GM23338 (cell line): ENCODE measurements at regions not wholly inside any gene's neighbourhood (a gene's known extent, or its start where the extent isn't known, plus 50 kb on each side); places are given as distances from the start of the nearest gene placed in this dataset.

Source experiments
- ATAC-seq: fragments of 200-7000 bp; cut with Tn5 transposase; 3 replicates; pipeline ENCODE4 v1.9.1; 2020
- DNase-seq: peaks from one replicate; pipeline ENCODE4 v3.0.0-alpha.2; 2015; ENCODE audit warnings: low spot score
- H2AFZ ChIP-seq: fragments of 200-600 bp; sonication (generic); 2 replicates; pipeline ENCODE4 v1.8.0; 2016; ENCODE audit warnings: antibody characterized with exemption, mild to moderate bottlenecking, moderate library complexity
- H3F3A ChIP-seq: fragments of 200-600 bp; sonication (generic); replicated peaks from 2 replicates; pipeline ENCODE4 v1.8.0; 2017; ENCODE audit warnings: antibody characterized with exemption, mixed run types, low read depth
- H3K27ac ChIP-seq: fragments of 200-600 bp; sonication (generic); 2 replicates; pipeline ENCODE4 v1.6.1; 2016; ENCODE audit warnings: low read depth
- H3K27me3 ChIP-seq: fragments of 200-600 bp; sonication (generic); 2 replicates; pipeline ENCODE4 v1.8.0; 2016; ENCODE audit warnings: mild to moderate bottlenecking, mixed run types, moderate library complexity; ENCODE audit not compliant: insufficient read depth
- H3K36me3 ChIP-seq: fragments of 200-600 bp; sonication (generic); 2 replicates; pipeline ENCODE4 v1.8.0; 2016; ENCODE audit warnings: mild to moderate bottlenecking; ENCODE audit not compliant: insufficient read depth
- H3K4me1 ChIP-seq: fragments of 200-600 bp; sonication (generic); 2 replicates; pipeline ENCODE4 v1.8.0; 2016; ENCODE audit warnings: mild to moderate bottlenecking, moderate library complexity; ENCODE audit not compliant: insufficient read depth
- H3K4me2 ChIP-seq: fragments of 200-600 bp; sonication (generic); 2 replicates; pipeline ENCODE4 v1.7.1; 2017; ENCODE audit warnings: mixed run types
- H3K4me3 ChIP-seq: fragments of 200-600 bp; sonication (generic); 2 replicates; pipeline ENCODE4 v1.6.1; 2016; ENCODE audit warnings: mixed run types
- H3K79me2 ChIP-seq: fragments of 200-600 bp; sonication (generic); replicated peaks from 2 replicates; pipeline ENCODE4 v1.8.0; 2017; ENCODE audit warnings: mild to moderate bottlenecking; ENCODE audit not compliant: insufficient read depth
- H3K9me2 ChIP-seq: fragments of 200-600 bp; sonication (generic); 2 replicates; pipeline ENCODE4 v1.8.0; 2017; ENCODE audit not compliant: insufficient read depth
- H4K20me1 ChIP-seq: fragments of 200-600 bp; sonication (generic); replicated peaks from 2 replicates; pipeline ENCODE4 v1.8.0; 2017; ENCODE audit warnings: mild to moderate bottlenecking; ENCODE audit not compliant: insufficient read depth
- H3K27ac Mint-ChIP-seq: 2 replicates; pipeline ENCODE4 v1.8.0; 2020; ENCODE audit warnings: inconsistent platforms, mild to moderate bottlenecking, moderate library complexity, mixed read lengths
- H3K27me3 Mint-ChIP-seq: 3 replicates; pipeline ENCODE4 v1.8.0; 2022; ENCODE audit warnings: low read depth, mild to moderate bottlenecking, moderate library complexity, mixed read lengths, inconsistent platforms; ENCODE audit not compliant: insufficient read depth, poor library complexity
- H3K36me3 Mint-ChIP-seq: 3 replicates; pipeline ENCODE4 v1.8.0; 2021; ENCODE audit warnings: low read depth, mild to moderate bottlenecking, inconsistent platforms, moderate library complexity, mixed read lengths
- H3K4me1 Mint-ChIP-seq: 3 replicates; pipeline ENCODE4 v1.8.0; 2020; ENCODE audit warnings: mild to moderate bottlenecking, inconsistent platforms, mixed read lengths
- H3K4me3 Mint-ChIP-seq: 3 replicates; pipeline ENCODE4 v1.8.0; 2021; ENCODE audit warnings: moderate library complexity, mild to moderate bottlenecking, inconsistent platforms, mixed read lengths
- H3K9me3 Mint-ChIP-seq: 3 replicates; pipeline ENCODE4 v1.8.0; 2020; ENCODE audit warnings: moderate library complexity, mild to moderate bottlenecking, inconsistent platforms, mixed read lengths
- CREB1 ChIP-seq: fragments of 250-450 bp; sonication (Bioruptor Pico); IDR thresholded peaks from 2 replicates; pipeline ENCODE4 v1.5.0; 2020; ENCODE audit warnings: low read depth, mild to moderate bottlenecking, moderate library complexity
- EZH2 ChIP-seq: fragments of 200-600 bp; sonication (generic); IDR thresholded peaks from one replicate; pipeline ENCODE4 v1.8.0; 2017; ENCODE audit warnings: antibody characterized with exemption, mild to moderate bottlenecking, low read depth; ENCODE audit not compliant: unreplicated experiment
- JUNB ChIP-seq: IDR thresholded peaks from one replicate; pipeline ENCODE4 v1.6.1; 2016; ENCODE audit warnings: antibody characterized with exemption; ENCODE audit not compliant: unreplicated experiment
- NANOG ChIP-seq: IDR thresholded peaks from 2 replicates; pipeline ENCODE4 v1.6.1; 2016; ENCODE audit warnings: antibody characterized with exemption, borderline replicate concordance
- STAT1 ChIP-seq: IDR thresholded peaks from one replicate; pipeline ENCODE4 v1.6.1; 2016; ENCODE audit warnings: antibody characterized with exemption; ENCODE audit not compliant: unreplicated experiment
- ZNF114 ChIP-seq: fragments of 250-450 bp; sonication (Bioruptor Pico); IDR thresholded peaks from 2 replicates; pipeline ENCODE4 v1.5.0; 2020; ENCODE audit warnings: mild to moderate bottlenecking, moderate library complexity
- TF ChIP-seq, protein P1 (sequence below): IDR thresholded peaks from 2 replicates; pipeline ENCODE4 v1.6.1; 2016; ENCODE audit warnings: antibody characterized with exemption
- TF ChIP-seq, protein P2 (sequence below): fragments of 250-450 bp; sonication (Bioruptor Pico); IDR thresholded peaks from 2 replicates; pipeline ENCODE4 v1.5.0; 2020; ENCODE audit warnings: mild to moderate bottlenecking, moderate library complexity

DNA sequence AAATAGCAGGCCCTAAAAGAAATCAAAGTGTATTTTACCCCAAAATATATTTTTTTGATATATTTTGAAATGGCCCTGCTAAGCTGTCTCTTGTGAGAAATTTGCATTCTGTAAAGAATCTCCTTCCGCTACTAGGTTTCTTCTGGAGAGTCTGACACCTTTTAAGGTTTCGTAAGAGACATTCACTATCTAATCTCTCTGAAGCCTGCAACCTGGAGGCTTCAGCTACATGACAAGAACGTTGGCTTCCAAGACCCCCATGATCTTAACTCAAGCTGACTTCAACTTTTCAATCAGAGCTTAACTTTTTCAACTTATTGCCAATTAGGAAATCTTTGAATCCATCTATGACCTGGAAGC, 1894.9 kb upstream of the LRRTM1 start:
- TF ChIP-seq STAT1 (no peak), ZNF114 (CRISPR knock-in tag) (no peak), JUNB (no peak), EZH2 (no peak), CREB1 (no peak), NANOG (no peak)
- TF ChIP-seq, protein P1, sequence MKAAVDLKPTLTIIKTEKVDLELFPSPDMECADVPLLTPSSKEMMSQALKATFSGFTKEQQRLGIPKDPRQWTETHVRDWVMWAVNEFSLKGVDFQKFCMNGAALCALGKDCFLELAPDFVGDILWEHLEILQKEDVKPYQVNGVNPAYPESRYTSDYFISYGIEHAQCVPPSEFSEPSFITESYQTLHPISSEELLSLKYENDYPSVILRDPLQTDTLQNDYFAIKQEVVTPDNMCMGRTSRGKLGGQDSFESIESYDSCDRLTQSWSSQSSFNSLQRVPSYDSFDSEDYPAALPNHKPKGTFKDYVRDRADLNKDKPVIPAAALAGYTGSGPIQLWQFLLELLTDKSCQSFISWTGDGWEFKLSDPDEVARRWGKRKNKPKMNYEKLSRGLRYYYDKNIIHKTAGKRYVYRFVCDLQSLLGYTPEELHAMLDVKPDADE, result no peak
- TF ChIP-seq, protein P2, sequence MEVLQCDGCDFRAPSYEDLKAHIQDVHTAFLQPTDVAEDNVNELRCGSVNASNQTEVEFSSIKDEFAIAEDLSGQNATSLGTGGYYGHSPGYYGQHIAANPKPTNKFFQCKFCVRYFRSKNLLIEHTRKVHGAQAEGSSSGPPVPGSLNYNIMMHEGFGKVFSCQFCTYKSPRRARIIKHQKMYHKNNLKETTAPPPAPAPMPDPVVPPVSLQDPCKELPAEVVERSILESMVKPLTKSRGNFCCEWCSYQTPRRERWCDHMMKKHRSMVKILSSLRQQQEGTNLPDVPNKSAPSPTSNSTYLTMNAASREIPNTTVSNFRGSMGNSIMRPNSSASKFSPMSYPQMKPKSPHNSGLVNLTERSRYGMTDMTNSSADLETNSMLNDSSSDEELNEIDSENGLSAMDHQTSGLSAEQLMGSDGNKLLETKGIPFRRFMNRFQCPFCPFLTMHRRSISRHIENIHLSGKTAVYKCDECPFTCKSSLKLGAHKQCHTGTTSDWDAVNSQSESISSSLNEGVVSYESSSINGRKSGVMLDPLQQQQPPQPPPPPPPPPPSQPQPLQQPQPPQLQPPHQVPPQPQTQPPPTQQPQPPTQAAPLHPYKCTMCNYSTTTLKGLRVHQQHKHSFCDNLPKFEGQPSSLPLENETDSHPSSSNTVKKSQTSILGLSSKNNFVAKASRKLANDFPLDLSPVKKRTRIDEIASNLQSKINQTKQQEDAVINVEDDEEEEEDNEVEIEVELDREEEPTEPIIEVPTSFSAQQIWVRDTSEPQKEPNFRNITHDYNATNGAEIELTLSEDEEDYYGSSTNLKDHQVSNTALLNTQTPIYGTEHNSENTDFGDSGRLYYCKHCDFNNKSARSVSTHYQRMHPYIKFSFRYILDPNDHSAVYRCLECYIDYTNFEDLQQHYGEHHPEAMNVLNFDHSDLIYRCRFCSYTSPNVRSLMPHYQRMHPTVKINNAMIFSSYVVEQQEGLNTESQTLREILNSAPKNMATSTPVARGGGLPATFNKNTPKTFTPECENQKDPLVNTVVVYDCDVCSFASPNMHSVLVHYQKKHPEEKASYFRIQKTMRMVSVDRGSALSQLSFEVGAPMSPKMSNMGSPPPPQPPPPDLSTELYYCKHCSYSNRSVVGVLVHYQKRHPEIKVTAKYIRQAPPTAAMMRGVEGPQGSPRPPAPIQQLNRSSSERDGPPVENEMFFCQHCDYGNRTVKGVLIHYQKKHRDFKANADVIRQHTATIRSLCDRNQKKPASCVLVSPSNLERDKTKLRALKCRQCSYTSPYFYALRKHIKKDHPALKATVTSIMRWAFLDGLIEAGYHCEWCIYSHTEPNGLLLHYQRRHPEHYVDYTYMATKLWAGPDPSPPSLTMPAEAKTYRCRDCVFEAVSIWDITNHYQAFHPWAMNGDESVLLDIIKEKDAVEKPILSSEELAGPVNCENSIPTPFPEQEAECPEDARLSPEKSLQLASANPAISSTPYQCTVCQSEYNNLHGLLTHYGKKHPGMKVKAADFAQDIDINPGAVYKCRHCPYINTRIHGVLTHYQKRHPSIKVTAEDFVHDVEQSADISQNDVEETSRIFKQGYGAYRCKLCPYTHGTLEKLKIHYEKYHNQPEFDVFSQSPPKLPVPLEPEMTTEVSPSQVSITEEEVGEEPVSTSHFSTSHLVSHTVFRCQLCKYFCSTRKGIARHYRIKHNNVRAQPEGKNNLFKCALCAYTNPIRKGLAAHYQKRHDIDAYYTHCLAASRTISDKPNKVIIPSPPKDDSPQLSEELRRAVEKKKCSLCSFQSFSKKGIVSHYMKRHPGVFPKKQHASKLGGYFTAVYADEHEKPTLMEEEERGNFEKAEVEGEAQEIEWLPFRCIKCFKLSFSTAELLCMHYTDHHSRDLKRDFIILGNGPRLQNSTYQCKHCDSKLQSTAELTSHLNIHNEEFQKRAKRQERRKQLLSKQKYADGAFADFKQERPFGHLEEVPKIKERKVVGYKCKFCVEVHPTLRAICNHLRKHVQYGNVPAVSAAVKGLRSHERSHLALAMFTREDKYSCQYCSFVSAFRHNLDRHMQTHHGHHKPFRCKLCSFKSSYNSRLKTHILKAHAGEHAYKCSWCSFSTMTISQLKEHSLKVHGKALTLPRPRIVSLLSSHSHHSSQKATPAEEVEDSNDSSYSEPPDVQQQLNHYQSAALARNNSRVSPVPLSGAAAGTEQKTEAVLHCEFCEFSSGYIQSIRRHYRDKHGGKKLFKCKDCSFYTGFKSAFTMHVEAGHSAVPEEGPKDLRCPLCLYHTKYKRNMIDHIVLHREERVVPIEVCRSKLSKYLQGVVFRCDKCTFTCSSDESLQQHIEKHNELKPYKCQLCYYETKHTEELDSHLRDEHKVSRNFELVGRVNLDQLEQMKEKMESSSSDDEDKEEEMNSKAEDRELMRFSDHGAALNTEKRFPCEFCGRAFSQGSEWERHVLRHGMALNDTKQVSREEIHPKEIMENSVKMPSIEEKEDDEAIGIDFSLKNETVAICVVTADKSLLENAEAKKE, result no peak
- Mint-ChIP-seq H3K4me3 (no peak overlapping the region), H3K9me3 (peaks cover 12% of the 10 kb centered on the region; the same call in 2 of the 3 replicates), H3K27ac (peak overlapping the region; percentile 78; the same call in 1 of the 2 replicates), H3K36me3 (peaks cover 21% of the 10 kb centered on the region; the same call in 2 of the 3 replicates), H3K4me1 (peaks cover 18% of the 10 kb centered on the region), H3K27me3 (no peaks in the 10 kb centered on the region)
- Histone ChIP-seq H3K4me3 (no peak overlapping the region), H2AFZ (no peak overlapping the region), H3F3A (no peaks in the 10 kb centered on the region), H3K9me2 (peaks cover 9% of the 10 kb centered on the region), H4K20me1 (no peaks in the 10 kb centered on the region), H3K27me3 (no peaks in the 10 kb centered on the region), H3K27ac (no peak overlapping the region), H3K79me2 (no peaks in the 10 kb centered on the region), H3K4me1 (peaks cover 14% of the 10 kb centered on the region; the same call in 1 of the 2 replicates), H3K36me3 (no peaks in the 10 kb centered on the region), H3K4me2 (peak overlapping the region; percentile 21; the same call in 1 of the 2 replicates)
- DNase-seq, result peak; percentile 11
- ATAC-seq, result no peak
